Stimulated activated CD4-positive, alpha-beta T cell treated with anti-CD3 and anti-CD28 coated beads, TNF-alpha, amount 100 ng/mL, for 24 hours (primary cell): ENCODE measurements at regions not wholly inside any gene's neighbourhood (a gene's known extent, or its start where the extent isn't known, plus 50 kb on each side); places are given as distances from the start of the nearest gene placed in this dataset.

Experiments used
- DNase-seq, 3 experiments: peaks; one replicate each; pipeline ENCODE4 v3.0.0-alpha.2; 2020; ENCODE audit warnings: low read depth in 3 of 3

DNA sequence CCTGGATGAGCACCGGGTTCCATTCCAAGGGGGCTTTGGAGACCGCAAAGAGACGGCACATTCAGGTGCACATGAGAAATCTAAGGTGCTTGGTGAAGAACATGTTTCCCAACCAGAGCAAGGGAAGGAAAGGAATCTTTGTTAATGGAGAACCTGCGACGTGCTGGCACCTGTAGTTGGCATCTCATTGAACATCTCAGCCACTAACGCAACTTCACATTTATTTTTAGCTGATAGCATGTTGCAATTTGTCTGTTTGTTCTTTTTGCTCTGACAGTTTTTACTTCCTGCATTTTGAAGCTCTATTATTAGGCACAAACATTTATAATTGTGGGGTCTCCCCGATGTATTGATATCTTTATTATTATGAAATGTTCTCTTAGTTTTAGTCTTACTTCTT is 316.7 kb downstream of the TCERG1L start:
- DNase-seq: no peak

DNA sequence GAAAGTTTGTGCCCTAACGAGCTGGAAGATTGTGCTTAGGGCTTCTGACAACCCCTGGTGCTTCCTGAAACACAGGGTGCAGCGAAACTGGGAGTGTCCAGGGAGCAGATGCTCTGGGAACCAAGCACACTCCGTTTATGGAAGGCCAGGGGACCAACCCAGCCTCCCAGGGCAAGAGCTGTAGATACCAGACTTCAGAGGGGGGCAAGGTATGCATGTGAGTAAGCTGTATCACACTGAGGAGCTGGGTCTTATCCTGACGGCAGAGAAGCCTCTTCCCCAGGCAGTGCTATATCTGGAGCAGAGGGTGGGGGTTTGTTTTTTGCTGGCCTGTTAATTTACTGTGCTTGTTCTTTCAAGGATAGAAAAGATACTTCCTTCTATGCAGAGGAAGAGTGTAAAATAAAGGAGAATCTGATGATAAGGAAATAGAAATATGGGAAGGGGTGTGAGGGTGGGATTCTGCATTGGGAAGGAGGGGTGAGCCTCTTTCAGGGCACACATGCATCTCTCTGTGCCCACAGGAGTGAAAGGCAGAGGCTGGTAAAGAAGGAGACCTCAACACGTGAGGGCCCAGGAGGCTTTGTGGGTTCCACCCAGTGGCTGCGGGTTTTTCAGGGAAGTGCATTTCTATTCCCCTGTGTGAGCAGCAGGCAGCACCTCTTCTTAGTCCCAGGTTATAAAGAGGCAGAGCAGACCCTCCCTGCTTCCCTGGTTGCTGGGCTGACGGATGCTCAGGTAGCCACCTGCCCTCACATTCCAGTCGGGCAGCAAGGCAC is 314.1 kb downstream of the TCERG1L start:
- DNase-seq: no peak

DNA sequence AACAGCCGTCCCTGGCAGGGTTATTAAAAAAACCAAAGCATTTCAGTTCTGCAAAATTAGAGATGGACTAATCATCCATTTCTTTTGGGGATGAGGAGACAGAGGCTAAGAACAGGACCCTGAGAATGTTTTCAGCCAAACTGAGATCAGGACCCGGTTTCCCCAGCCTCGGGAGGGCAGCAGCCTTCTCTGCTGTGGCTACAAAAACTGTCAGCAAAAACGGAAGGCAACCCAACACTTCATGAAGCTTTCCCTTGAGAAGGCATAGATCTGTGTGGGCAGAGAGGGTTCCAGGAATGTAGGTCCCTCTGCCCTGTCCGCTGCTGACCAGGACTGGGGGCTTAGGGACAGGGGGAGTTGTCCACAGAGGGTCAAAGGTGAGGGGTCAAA is 313.5 kb downstream of the TCERG1L start:
- DNase-seq: no peak

DNA sequence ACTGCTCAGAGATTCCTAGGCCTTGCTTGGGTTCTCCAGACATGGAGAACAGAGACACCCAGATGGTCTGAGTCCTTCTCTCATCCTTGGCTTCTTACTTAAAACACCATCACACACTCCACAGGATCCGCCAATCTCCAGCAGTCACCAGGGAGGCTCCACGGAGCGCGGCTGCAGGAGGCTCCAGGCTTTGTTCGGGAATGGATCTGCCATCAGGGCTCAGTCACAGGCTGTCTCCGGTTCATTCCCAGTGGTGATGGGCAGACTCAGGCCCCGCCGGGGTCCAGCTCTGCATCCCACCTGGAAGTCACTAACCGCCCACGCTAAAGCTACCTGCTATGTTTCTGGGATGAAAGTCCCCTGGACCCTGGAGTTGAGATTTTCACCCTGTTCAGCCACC is 312.9 kb downstream of the TCERG1L start:
- no peak for DNase-seq

DNA sequence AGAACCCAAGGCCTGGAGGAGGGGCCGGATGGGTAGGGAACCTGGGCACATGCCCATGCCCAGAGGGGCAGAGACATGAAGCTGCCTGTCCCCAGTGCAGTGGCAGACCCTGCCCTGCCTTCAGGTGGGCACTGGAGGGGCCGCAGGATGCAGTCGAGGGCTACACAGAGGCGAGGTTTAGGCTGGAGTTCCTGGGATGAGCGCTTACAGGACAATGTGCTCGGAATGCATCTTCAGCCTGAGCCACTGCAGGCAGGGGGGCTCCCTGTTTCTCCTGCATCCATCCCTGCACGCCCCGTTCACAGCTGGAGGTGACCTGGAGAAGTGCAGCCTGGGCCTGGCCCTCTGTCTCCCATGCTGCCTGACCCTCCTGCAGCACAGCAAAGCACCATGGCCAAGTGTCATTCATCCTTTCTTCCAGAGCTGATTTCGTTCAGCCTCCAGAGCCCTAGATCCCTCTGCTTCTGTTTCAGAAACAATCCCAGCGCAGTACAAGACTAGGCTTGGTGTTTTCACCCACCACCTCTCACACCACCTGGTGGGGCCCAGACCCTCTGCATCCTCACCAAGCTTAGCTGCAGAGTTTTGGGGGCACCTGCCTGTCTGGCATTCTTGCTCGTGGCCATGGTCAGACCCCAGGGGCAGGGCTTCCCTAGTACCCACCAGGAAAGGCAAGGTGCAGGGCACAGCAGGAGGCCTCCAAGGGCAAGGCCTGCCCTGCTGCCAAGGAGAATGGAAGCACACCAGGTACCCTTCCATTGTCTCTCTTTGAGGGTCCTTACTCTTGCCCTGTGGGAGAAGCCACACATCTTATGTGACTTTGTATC is 311.9 kb downstream of the TCERG1L start:
- no peak for DNase-seq

DNA sequence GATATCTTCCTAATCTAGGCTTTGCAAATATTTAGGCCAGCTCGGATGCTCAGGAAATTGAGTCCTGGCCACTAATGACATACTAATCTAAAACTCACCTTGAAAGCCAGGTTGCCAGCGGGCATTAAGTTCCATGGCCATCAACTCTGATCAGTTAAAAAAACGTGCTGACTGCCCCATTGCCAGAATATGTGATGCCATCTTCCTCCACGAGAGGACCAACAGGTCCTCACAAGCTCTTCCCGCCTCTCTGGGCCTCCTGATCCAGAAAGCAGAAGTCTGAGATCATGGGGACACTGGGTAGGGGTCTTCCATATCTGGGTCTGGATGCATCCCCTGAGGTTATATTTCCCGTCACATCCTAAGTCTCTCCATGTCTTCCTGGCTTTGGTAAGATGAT is 311.3 kb downstream of the TCERG1L start:
- no peak for DNase-seq

DNA sequence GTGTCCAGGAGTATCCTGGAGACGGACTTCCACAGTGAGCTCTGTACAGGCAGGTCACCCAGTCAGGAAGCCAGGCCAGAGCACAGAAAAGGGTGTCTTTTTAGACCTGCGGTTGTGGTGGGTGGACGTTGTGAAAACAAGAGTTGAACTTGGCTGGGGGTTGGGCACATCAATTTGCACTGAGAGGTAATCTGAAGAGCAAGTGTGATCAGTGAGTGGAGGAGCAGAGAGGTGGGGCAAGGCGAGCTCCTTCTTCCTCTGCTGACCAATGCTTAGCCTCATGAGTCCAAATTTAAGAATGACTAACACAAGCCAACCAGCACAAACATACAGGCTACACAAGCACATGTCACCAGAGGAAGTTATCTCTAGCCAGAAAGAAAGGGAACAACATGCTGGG is 310.8 kb downstream of the TCERG1L start:
- no peak for DNase-seq

DNA sequence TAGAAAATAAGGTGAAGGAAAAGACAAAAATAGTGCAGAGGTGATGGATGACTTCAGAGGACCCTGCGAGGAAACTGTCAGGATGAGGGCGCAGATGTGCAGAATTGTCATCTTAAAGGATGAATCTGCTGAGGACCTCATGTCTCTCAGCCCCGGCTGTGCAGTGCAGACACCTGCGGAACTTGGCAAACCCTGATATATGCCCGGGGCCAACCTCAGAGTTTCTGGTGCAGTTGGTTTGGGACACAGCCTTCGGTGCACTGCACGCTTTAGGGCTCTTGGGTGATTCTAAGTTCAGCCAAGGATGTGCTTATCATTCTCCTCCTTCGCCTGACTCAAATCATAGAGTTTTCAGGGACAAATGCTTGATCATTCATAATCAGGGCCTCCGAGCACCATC is 310.1 kb downstream of the TCERG1L start:
- DNase-seq: no peak

DNA sequence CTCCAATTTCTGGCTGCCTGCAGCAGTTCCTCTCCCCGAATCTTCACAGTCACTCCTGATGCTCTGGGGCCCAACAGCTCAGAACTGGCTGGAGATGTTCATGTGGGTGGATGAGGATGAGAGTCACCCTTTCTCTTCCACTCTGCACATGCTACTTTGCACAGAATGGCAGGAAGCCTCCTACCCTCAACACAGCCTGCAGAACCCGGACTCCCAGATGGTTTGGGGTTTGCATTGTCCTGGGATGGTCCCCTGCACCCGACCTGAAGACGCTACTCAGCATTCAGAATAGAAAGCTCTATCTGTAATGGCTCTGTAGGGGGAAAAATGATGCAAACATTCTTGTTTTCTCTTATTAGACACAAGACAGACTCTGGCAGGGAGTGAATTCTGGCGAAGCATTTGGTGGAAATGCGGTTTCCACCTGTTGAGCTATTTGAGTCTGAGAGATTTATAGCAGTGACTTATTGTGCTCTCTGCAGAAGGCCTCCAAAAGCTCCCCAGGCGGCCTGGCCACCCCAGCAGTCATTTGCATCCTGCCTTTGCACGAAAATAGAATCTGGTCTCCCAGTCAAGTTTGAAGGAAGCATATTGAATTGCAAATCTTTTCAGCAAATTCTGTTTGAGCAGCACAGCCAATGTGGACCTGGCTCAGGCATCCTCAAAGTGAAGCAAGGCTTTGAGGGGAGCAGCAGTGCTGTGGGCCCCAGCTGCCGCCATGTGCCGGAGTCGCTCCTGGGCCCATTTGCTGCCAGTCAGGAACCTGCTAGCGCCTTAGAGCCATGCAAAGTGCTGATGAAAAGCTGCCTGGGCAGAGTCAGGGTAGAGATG is 309.3 kb downstream of the TCERG1L start:
- DNase-seq: no peak

DNA sequence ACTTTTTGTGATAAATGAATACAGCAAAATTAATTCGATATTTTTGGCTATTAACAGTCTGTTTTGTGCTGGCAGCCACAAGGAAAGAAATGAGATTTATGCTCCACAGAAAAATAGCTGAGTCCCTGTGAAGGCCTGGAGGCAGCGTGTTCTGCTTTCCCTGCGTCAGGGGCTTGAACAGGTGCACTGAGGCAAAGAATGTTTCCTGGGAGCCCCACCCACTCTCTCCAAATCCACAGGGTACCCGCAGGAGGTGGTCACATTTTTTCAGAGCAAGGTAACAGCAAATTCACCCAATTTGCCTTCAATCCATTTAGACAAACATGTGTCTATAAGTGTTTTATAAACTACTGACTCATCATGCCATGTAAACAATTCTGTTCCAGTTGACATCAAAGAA is 308.1 kb downstream of the TCERG1L start:
- no peak for DNase-seq

DNA sequence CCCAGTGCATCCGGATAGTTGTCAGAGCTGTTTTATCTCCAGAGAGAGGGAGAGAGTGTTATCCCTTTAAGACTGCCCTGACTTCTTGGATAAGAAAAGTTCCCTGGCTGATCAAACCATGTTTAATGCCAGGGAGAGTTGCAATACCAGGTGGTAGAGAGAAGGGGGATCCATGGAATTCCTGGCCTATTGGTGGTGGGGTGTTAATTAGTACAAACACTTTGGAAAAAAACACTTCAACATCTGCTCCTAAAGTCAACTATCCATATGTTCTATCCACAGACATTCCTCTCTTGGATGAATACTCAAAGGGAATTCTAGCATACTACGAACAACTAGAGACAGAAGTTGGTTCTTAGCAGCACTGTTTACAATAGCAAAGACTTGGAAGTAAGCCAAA is 307.2 kb downstream of the TCERG1L start:
- DNase-seq: no peak

DNA sequence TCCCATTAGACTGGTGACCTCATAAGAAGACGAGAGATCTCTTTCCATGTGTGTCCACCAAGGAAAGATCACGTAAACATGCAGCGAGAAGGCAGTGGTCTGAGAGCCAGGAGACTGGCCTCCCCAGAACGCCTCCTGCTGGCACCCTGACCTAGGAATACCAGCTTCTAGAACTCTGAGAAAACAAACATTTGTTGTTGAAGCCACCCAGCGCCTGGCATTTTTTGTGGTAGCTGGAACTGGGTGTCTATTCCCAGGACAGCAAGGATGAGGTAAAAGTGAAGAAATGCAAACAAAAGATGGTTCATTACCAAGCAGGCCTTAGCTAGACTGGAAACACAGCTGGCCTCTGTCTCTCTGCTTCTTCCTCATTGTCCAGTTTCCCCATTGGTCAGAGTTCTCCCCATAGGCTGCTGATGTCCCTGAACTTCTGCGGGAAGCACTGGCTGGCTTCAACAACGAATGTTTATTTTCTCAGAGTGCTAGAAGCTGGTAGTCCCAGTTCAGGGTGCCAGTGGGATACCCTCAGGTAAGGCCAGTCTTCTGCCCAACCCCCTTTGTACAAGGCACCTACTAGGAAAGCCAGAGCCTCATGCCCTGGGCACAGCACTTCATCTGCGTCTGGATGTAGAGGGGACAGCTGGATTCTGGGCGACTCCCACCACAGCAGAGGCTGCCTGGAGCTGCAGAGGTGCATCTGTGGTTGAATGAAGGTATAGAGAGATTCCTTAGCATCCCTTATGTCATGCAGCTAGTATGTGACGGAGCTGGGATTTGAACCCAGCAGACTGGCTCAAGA is 304.9 kb downstream of the TCERG1L start:
- DNase-seq: no peak

DNA sequence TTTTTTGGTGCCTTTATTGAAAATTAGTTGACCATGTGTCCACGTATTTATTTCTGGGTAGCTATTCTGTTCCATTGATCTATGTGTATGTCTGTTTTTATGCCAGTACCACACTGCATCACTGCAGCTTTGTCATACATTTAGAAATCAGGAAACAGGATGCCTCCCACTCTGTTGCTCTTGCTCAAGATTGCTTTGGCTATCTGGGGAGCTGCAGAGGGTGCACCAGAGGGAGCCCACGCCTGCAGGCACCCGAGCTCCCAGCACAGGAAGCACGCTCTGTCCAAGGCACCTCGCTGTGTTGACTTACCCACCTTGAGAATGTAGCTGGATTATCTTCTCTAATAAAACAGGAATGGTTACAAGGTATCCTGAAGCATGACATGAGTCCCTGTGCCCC is 301.7 kb downstream of the TCERG1L start:
- no peak for DNase-seq

DNA sequence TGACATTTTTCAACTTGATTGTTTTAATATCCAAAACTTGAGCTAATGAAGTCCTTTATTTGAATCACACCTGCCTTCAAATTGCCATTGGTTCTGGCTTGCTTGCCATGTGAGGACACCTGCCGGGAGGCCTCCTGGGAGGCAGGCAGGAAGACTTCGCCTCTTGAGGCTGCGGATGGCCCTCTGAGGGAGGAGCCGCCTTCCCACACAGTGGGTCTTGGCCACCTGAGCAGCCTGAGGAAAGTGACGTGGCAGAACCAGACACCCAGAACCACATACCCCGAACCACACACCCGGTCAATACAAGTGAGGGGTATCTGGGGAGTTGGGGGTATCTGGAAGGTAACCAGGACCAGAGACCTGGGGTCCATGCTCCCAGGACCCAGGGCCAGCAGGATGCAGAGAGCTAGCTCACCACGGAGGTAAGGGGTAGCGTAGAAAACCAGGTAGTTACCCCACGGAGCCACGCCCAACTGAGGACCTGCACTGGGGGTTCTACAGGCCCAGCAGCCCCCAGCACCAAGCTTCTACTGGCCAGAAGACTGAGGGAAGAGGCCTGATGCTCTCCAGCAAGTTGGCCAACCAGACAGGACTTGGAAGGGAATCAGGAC is 300.5 kb downstream of the TCERG1L start:
- no peak for DNase-seq

DNA sequence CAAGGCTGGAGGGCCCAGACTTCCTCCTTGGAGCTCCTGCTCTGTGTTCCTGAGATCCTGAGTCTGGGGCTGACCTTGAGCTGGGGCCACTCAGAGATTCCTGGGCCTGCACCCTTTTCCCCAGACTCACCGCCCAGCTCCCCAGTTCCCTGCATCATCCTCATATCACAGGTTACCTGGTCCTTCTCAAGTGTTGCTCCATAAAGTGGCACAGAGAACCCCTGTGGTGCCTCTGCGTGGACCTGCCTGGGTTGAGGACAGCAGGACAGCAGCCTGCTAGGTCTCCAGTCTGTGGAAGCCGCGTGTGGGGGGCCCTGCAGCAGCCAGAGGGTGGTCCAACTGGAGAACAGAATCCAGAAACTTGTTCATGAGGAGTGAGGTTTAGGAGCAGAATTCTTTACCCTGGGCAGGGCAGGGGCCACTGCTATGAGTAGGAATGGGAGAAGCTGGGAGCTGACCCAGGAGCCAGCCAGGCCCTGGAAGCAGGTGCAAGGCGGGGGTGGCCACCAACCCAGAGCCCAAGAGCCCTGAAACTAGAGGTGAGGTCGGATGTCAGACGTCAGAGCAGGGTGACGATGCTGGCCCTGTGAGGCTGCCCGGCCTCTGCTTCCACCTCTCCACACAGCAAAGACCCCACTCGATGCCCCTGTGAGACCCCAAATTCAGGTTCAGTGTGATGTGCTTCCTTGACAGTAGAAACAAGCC is 299.4 kb downstream of the TCERG1L start:
- no peak for DNase-seq

DNA sequence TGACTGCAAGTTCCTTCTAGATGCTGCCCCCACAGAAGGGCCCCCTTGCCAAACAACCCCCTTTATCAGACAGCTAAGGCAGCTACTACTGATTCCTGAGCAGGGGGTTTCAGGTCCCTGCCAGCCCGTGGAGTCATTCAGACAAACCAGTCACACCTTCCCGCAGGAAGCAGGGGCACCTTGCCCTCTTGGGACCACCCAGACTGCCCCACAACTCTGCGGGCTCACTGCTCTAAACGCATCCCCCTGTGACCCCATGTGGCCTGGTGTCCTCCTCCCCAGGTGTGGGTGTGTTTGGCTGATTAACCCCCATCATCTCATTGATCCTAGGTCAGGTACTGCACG is 298.9 kb downstream of the TCERG1L start:
- DNase-seq: no peak

DNA sequence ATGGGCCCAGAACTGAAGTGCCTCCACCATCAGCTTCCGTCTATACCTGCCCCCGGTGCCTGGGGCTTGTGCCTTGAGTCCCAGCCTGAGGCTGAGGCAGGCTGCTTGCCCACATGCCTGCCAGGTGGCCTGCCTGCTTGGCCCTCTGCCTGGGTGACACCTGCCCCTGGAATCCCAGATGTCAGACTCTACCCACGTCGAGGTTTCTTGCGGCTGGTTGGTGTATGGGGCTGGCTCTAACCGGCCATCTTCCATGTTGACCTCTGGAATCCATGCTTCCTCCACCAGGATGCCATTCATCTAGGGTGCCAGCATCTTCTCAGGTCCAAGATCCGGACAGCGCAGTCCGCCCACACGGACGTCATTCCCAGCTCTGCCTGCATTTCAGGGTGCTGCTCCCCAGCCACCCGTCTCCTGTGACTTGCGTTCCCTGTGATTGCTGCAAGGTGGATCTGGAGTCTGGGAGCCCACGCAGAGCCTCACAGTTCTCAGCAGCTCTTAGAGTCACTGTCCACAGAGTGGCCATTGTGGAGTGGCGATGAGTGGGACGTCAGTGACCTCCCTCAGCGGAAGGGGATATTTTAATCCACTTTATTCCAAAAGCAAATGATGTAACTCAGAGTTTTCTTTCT is 298.1 kb downstream of the TCERG1L start:
- DNase-seq: no peak

DNA sequence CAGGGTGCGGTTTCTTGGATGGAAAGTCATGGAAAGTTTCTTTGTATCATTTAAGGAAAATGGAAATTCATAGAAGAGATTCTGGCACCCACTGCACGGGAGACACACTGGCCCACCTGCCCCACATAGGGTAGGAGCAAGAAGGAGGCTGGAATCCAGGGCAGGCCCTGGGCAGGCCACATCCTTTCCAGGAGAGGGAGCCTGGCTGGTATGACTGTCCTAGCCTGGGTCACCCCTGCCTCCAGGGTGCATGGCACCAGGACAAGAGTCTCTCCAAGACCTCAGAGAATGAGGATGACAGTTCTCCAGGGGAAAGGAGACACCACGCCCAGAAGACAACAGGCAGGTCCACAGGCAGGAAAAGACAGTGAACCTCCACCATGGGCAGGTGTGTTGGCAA is 297.2 kb downstream of the TCERG1L start:
- no peak for DNase-seq

DNA sequence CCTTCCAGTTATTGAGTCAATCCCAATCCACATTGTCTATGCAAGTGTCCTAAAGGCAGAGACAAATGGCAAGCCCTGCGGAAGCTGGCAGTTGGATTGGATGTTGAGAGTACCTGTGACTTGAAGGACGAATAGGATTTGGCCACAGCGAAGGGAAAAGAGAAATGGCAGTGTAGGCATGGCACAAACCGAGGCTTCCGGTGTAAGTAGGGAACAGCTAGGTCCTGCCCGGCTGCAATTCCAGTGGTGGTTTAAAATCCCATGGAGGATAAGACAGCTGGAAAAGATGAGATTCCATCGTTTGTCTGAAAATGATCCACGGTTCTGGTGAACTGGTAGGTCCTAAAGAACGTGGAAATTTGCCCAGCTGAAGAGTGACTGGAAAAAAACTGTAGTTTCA is 296.2 kb downstream of the TCERG1L start:
- no peak for DNase-seq

DNA sequence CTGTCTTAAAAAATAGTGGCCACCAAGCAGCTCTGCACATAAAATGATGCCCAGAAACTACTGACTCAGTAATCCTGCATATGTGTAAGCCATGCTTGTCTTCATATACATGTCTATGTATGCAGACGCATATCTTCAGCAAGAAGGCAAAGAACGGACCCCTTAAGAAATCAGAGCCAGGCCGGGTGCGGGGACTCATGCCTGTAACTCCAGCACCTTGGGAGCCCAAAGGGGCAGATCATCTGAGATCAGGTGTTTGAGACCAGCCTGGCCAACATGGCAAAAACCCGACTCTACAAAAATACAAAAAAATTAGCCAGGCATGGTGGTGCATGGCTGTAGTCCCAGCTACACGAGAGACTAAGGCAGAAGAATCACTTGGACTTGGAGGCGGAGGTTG is 295.0 kb downstream of the TCERG1L start:
- DNase-seq: no peak
